CD4-positive, CD25-positive, alpha-beta regulatory T cell (primary cell): ENCODE measurements at regions not wholly inside any gene's neighbourhood (a gene's known extent, or its start where the extent isn't known, plus 50 kb on each side); places are given as distances from the start of the nearest gene placed in this dataset.

Source experiments
- ATAC-seq, 2 donors: fragments of 150-1000 bp; cut with Tn5 transposase; one replicate each; pipeline ENCODE4 v1.10.0; 2021; ENCODE audit warnings: low read depth in 2 of 2, moderate number of reproducible peaks in 2 of 2, moderate library complexity in 1 of 2
- DNase-seq, 3 donors: peaks; one replicate each; pipeline versions ENCODE4 v3.0.0 to v3.0.0-alpha.2; 2012 to 2022; ENCODE audit warnings: mixed read lengths in 1 of 3
- H3K27ac ChIP-seq: one replicate; pipeline ENCODE4 v1.7.0; 2013; ENCODE audit warnings: mild to moderate bottlenecking, low read length; ENCODE audit not compliant: insufficient read depth, poor library complexity, severe bottlenecking
- H3K27me3 ChIP-seq: one replicate; pipeline ENCODE4 v1.7.0; 2013; ENCODE audit warnings: low read length; ENCODE audit not compliant: control insufficient read depth, insufficient read depth
- H3K36me3 ChIP-seq: one replicate; pipeline ENCODE4 v1.7.0; 2013; ENCODE audit warnings: mild to moderate bottlenecking, low read length, moderate library complexity; ENCODE audit not compliant: control insufficient read depth, insufficient read depth
- H3K4me1 ChIP-seq: 2 replicates; pipeline ENCODE4 v1.7.0; 2013; ENCODE audit warnings: mild to moderate bottlenecking, low read length; ENCODE audit not compliant: insufficient read depth, control insufficient read depth, poor library complexity, severe bottlenecking
- H3K4me3 ChIP-seq: one replicate; pipeline ENCODE4 v1.7.0; 2013; ENCODE audit warnings: low read depth, mild to moderate bottlenecking, low read length, moderate library complexity
- H3K9me3 ChIP-seq, 2 experiments: 1 replicate in 1 of 2; 2 replicates in 1 of 2; pipeline ENCODE4 v1.7.0; 2013; ENCODE audit warnings: low read length in 2 of 2, mild to moderate bottlenecking in 1 of 2, moderate library complexity in 1 of 2; ENCODE audit not compliant: control insufficient read depth in 2 of 2
- H3K27ac Mint-ChIP-seq, 3 donors: one replicate each; pipeline ENCODE4 v1.8.0; 2020 to 2022; ENCODE audit warnings: mild to moderate bottlenecking in 3 of 3, mixed read lengths in 3 of 3, moderate library complexity in 2 of 3
- H3K27me3 Mint-ChIP-seq: one replicate; pipeline ENCODE4 v1.8.0; 2022; ENCODE audit warnings: mild to moderate bottlenecking, mixed read lengths
- H3K36me3 Mint-ChIP-seq: one replicate; pipeline ENCODE4 v1.8.0; 2020; ENCODE audit warnings: mixed read lengths
- H3K4me1 Mint-ChIP-seq, 4 donors: one replicate each; pipeline ENCODE4 v1.8.0; 2020 to 2022; ENCODE audit warnings: mixed read lengths in 4 of 4, mild to moderate bottlenecking in 1 of 4
- H3K4me3 Mint-ChIP-seq, 4 donors: one replicate each; pipeline ENCODE4 v1.8.0; 2020 to 2022; ENCODE audit warnings: mild to moderate bottlenecking in 4 of 4, mixed read lengths in 4 of 4, moderate library complexity in 3 of 4
- H3K9me3 Mint-ChIP-seq, 7 donors: one replicate each; pipeline ENCODE4 v1.8.0; 2020 to 2022; ENCODE audit warnings: mixed read lengths in 7 of 7, mild to moderate bottlenecking in 3 of 7, moderate library complexity in 2 of 7

GRCh38 chr16:54203384-54203783 lies 83.2 kb downstream of the IRX3 start:
- H3K36me3 Mint-ChIP-seq: no peaks in the 10 kb centered on the region
- no peak overlapping the region for H3K27ac ChIP-seq
- H3K36me3 ChIP-seq: no peaks in the 10 kb centered on the region
- no peak overlapping the region for H3K4me3 Mint-ChIP-seq
- H3K9me3 Mint-ChIP-seq: peaks cover 0 to 4% (median 0%) of the 10 kb centered on the region in 7 donors
- H3K27ac Mint-ChIP-seq: no peak overlapping the region
- ATAC-seq (no peak), DNase-seq (no peak)
- no peaks in the 10 kb centered on the region for H3K9me3 ChIP-seq
- H3K4me3 ChIP-seq: no peak overlapping the region
- no peaks in the 10 kb centered on the region for H3K27me3 ChIP-seq
- H3K4me1 Mint-ChIP-seq: no peaks in the 10 kb centered on the region
- no peaks in the 10 kb centered on the region for H3K4me1 ChIP-seq
- no peaks in the 10 kb centered on the region for H3K27me3 Mint-ChIP-seq
